Upper lobe of left lung (tissue), 4 donors: ENCODE measurements at regions not wholly inside any gene's neighbourhood (a gene's known extent, or its start where the extent isn't known, plus 50 kb on each side); places are given as distances from the start of the nearest gene placed in this dataset.

Experiments
- POLR2A ChIP-seq, 4 donors: fragments of 450-650 bp; IDR thresholded peaks; one replicate each; pipeline ENCODE4 v1.5.1; 2016 to 2017; ENCODE audit warnings: antibody characterized with exemption in 4 of 4, mild to moderate bottlenecking in 2 of 4
- TF ChIP-seq, protein P1 (sequence below), 6 experiments: fragments of 450-650 bp in 4 of 6; fragments of 200-600 bp in 2 of 6; sonication (generic) in 2 of 6; IDR thresholded peaks; one replicate each; pipeline ENCODE4 v1.5.1; 2016 to 2019; ENCODE audit warnings: antibody characterized with exemption in 6 of 6

DNA sequence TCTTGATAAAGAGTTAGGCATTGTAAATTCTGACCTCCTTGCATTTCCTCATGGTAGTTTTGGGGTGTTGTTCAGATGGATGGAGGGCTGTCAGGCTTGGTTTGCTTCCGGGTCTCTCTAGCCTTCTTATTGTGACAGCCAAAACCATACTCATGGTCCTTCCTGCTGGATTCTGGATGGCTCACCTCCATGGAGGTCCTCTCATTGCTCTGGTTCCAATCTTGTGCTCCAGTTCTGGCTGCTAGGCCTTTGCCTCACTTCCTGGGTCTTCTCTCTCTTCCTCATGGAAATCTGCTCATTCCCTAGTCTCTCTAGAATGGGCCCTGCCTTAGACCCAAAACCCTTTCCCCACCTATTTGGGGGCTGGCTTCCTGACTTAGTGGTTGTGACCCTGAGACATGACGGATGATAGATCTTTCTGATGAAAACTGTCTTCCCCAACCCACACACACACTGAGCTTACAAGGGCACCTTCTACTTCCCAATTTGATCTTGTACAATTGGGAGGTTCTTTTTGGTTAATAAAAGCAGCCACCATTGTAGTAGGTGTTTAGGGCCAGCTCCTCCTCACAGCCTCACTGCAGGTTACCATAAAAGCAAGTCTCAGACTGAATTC lies 66.2 kb upstream of the XCR1 start:
- no peak for TF ChIP-seq POLR2A (IDR thresholded peaks at IDR 0.05)
- TF ChIP-seq, protein P1, sequence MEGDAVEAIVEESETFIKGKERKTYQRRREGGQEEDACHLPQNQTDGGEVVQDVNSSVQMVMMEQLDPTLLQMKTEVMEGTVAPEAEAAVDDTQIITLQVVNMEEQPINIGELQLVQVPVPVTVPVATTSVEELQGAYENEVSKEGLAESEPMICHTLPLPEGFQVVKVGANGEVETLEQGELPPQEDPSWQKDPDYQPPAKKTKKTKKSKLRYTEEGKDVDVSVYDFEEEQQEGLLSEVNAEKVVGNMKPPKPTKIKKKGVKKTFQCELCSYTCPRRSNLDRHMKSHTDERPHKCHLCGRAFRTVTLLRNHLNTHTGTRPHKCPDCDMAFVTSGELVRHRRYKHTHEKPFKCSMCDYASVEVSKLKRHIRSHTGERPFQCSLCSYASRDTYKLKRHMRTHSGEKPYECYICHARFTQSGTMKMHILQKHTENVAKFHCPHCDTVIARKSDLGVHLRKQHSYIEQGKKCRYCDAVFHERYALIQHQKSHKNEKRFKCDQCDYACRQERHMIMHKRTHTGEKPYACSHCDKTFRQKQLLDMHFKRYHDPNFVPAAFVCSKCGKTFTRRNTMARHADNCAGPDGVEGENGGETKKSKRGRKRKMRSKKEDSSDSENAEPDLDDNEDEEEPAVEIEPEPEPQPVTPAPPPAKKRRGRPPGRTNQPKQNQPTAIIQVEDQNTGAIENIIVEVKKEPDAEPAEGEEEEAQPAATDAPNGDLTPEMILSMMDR (IDR thresholded peaks at IDR 0.05): no peak
